ENCODE measurements at regions not wholly inside any gene's neighbourhood (a gene's known extent, or its start where the extent isn't known, plus 50 kb on each side); places are given as distances from the start of the nearest gene placed in this dataset.
"Not testable (repeated sequence)": the region's sequence is repeated elsewhere in the genome, so short reads cannot be mapped to it uniquely, and the experiment has no call there.

DNA sequence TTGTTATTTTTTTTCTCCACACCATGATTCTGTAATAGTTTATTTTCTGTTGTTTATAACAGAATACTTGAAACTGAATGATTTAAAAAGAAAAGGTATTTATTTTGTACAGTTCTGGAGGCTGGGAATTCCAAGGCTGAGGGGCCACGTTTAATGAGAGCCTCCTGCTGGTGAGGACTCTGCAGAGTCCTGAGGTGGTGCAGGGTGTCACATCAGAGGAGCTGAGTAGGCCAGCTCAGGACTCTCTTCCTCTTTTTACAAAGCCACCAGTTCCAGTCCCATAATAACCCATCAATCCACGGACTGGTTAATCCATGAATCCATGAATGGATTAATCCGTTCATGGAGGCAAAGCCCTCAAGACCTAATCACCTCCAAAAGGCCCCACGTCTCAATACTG lies 71.6 kb downstream of the TFAP2A start:
- H3K4me1 ChIP-seq (ENCODE audit: insufficient read depth, low read length, poor library complexity, severe bottlenecking): no peaks in the 10 kb centered on the region
- no peak for TF ChIP-seq EZH2 (IDR thresholded peaks at IDR 0.05; ENCODE audit: borderline replicate concordance, low read depth, low read length, poor library complexity, severe bottlenecking)
- TF ChIP-seq, protein P1, sequence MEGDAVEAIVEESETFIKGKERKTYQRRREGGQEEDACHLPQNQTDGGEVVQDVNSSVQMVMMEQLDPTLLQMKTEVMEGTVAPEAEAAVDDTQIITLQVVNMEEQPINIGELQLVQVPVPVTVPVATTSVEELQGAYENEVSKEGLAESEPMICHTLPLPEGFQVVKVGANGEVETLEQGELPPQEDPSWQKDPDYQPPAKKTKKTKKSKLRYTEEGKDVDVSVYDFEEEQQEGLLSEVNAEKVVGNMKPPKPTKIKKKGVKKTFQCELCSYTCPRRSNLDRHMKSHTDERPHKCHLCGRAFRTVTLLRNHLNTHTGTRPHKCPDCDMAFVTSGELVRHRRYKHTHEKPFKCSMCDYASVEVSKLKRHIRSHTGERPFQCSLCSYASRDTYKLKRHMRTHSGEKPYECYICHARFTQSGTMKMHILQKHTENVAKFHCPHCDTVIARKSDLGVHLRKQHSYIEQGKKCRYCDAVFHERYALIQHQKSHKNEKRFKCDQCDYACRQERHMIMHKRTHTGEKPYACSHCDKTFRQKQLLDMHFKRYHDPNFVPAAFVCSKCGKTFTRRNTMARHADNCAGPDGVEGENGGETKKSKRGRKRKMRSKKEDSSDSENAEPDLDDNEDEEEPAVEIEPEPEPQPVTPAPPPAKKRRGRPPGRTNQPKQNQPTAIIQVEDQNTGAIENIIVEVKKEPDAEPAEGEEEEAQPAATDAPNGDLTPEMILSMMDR (conservative IDR thresholded peaks at IDR 0.05; ENCODE audit: low read depth, low read length): no peak
- no peak for DNase-seq (ENCODE audit: low spot score)
- no peak overlapping the region for H3K4me3 ChIP-seq (ENCODE audit: low read depth, low read length, poor library complexity, severe bottlenecking)
- CTCF ChIA-PET: no interaction called here
- POLR2A ChIA-PET (ENCODE audit: low non-redundant PET): interaction anchor here (0.6 to 0.9 kb wide), 2 partner anchors 11 to 57 kb away, joined by 3 to 4 read pairs; no protein-coding TSS in a partner anchor
- H3K9me3 ChIP-seq (ENCODE audit: low read depth, low read length, poor library complexity, severe bottlenecking): no peaks in the 10 kb centered on the region
- H3K27me3 ChIP-seq (replicated peaks; ENCODE audit: insufficient read depth, low read depth, low read length, poor library complexity): peaks cover 7% of the 10 kb centered on the region
- no peak overlapping the region for H3K27ac ChIP-seq (ENCODE audit: low read depth, low read length, poor library complexity, severe bottlenecking)
- H3K36me3 ChIP-seq (ENCODE audit: insufficient read depth, low read length, poor library complexity, severe bottlenecking): no peaks in the 10 kb centered on the region
- intact Hi-C loops (cut with micrococcal nuclease; ENCODE audit: unreplicated experiment): no loop called here
- no TSS peak for BruUV-seq (replicated peaks)

DNA sequence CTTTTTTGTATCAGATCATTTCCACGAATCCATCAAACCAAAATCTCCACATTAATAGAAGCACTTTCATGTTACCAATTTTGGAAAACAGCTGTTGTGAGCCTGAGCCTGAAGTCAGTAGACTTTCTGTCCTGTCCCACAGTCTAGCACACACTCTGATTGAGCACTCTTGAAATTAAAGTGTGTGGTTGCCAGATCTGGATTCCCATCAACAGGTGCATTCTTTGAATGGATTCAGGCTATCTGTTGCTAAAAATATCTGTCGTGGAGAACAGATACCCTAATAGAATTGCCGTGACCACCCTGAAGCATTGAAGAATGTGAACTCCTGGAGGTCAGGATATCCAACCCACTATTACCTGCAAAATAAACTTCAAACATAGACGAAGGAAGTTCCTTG lies 73.3 kb downstream of the TFAP2A start:
- CTCF ChIA-PET: no interaction called here
- no peaks in the 10 kb centered on the region for H3K36me3 ChIP-seq (ENCODE audit: insufficient read depth, low read length, poor library complexity, severe bottlenecking)
- H3K4me1 ChIP-seq (ENCODE audit: insufficient read depth, low read length, poor library complexity, severe bottlenecking): no peaks in the 10 kb centered on the region
- no TSS peak for BruUV-seq (replicated peaks)
- intact Hi-C loops (cut with micrococcal nuclease; ENCODE audit: unreplicated experiment): no loop called here
- TF ChIP-seq EZH2 (IDR thresholded peaks at IDR 0.05; ENCODE audit: borderline replicate concordance, low read depth, low read length, poor library complexity, severe bottlenecking): no peak
- TF ChIP-seq, protein P1 (conservative IDR thresholded peaks at IDR 0.05; ENCODE audit: low read depth, low read length): no peak
- peaks cover 7% of the 10 kb centered on the region for H3K27me3 ChIP-seq (replicated peaks; ENCODE audit: insufficient read depth, low read depth, low read length, poor library complexity)
- no peak overlapping the region for H3K4me3 ChIP-seq (ENCODE audit: low read depth, low read length, poor library complexity, severe bottlenecking)
- POLR2A ChIA-PET (ENCODE audit: low non-redundant PET): no interaction called here
- no peak for DNase-seq (ENCODE audit: low spot score)
- H3K9me3 ChIP-seq (ENCODE audit: low read depth, low read length, poor library complexity, severe bottlenecking): no peaks in the 10 kb centered on the region
- no peak overlapping the region for H3K27ac ChIP-seq (ENCODE audit: low read depth, low read length, poor library complexity, severe bottlenecking)

DNA sequence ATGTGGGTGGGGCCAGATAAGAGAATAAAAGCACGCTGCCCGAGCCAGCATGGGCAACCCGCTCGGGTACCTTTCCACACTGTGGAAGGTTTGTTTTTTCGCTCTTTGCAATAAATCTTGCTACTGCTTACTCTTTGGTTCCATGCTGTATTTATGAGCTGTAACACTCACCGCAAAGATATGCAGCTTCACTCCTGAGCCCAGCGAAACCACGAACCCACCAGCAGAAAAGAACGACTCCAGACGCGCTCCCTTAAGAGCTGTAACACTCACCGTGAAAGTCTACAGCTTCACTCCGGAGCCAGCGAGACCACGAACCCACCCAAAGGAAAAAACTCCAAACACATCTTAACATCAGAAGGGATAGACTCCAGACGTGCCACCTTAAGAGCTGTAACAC lies 76.7 kb downstream of the TFAP2A start:
- Histone ChIP-seq H3K27ac (ENCODE audit: low read depth, low read length, poor library complexity, severe bottlenecking) (no peak overlapping the region), H3K4me3 (ENCODE audit: low read depth, low read length, poor library complexity, severe bottlenecking) (no peak overlapping the region), H3K27me3 (replicated peaks; ENCODE audit: insufficient read depth, low read depth, low read length, poor library complexity) (peaks cover 7% of the 10 kb centered on the region), H3K4me1 (ENCODE audit: insufficient read depth, low read length, poor library complexity, severe bottlenecking) (no peaks in the 10 kb centered on the region), H3K36me3 (ENCODE audit: insufficient read depth, low read length, poor library complexity, severe bottlenecking) (no peaks in the 10 kb centered on the region), H3K9me3 (ENCODE audit: low read depth, low read length, poor library complexity, severe bottlenecking) (no peaks in the 10 kb centered on the region)
- TF ChIP-seq EZH2 (IDR thresholded peaks at IDR 0.05; ENCODE audit: borderline replicate concordance, low read depth, low read length, poor library complexity, severe bottlenecking): no peak
- TF ChIP-seq, protein P1 (conservative IDR thresholded peaks at IDR 0.05; ENCODE audit: low read depth, low read length): no peak
- intact Hi-C loops (cut with micrococcal nuclease; ENCODE audit: unreplicated experiment): no loop called here
- ChIA-PET POLR2A (ENCODE audit: low non-redundant PET) (no interaction called here), CTCF (no interaction called here)
- no peak for DNase-seq (ENCODE audit: low spot score)
- no TSS peak for BruUV-seq (replicated peaks)

DNA sequence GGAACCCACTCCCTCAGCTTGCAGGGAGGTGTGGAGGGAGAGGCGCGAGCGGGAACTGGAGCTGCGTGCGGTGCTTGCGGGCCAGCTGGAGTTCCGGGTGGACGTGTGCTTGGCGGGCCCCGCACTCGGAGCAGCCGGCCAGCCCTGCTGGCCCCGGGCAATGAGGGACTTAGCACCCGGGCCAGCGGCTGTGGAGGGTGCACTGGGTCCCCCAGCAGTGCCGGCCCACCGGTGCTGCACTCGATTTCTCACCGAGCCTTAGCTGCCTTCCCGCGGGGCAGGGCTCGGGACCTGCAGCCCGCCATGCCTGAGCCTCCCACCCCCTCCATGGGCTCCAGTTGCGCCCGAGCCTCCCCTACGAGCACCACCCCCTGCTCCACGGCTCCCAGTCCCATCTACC lies 77.5 kb downstream of the TFAP2A start:
- intact Hi-C loops (cut with micrococcal nuclease; ENCODE audit: unreplicated experiment); H3K4me1 ChIP-seq (ENCODE audit: insufficient read depth, low read length, poor library complexity, severe bottlenecking); H3K27ac ChIP-seq (ENCODE audit: low read depth, low read length, poor library complexity, severe bottlenecking); H3K9me3 ChIP-seq (ENCODE audit: low read depth, low read length, poor library complexity, severe bottlenecking); DNase-seq (ENCODE audit: low spot score); H3K4me3 ChIP-seq (ENCODE audit: low read depth, low read length, poor library complexity, severe bottlenecking); POLR2A ChIA-PET (ENCODE audit: low non-redundant PET); H3K36me3 ChIP-seq (ENCODE audit: insufficient read depth, low read length, poor library complexity, severe bottlenecking); BruUV-seq (replicated peaks); CTCF ChIA-PET; H3K27me3 ChIP-seq (replicated peaks; ENCODE audit: insufficient read depth, low read depth, low read length, poor library complexity): not testable (repeated sequence)

Data from A673 (cell line).